Jurkat, Clone E6-1 (cell line): ENCODE measurements at regions not wholly inside any gene's neighbourhood (a gene's known extent, or its start where the extent isn't known, plus 50 kb on each side); places are given as distances from the start of the nearest gene placed in this dataset.
"Not testable (repeated sequence)": the region's sequence is repeated elsewhere in the genome, so short reads cannot be mapped to it uniquely, and the experiment has no call there.

Experiments used
- DNase-seq: peaks from one replicate; pipeline ENCODE4 v3.0.0-alpha.2; 2011; ENCODE audit warnings: low read depth, low spot score
- H3K4me3 ChIP-seq: 2 replicates; pipeline ENCODE4 v1.5.1; 2011; ENCODE audit warnings: mild to moderate bottlenecking, low read length, control low read depth, moderate library complexity

DNA sequence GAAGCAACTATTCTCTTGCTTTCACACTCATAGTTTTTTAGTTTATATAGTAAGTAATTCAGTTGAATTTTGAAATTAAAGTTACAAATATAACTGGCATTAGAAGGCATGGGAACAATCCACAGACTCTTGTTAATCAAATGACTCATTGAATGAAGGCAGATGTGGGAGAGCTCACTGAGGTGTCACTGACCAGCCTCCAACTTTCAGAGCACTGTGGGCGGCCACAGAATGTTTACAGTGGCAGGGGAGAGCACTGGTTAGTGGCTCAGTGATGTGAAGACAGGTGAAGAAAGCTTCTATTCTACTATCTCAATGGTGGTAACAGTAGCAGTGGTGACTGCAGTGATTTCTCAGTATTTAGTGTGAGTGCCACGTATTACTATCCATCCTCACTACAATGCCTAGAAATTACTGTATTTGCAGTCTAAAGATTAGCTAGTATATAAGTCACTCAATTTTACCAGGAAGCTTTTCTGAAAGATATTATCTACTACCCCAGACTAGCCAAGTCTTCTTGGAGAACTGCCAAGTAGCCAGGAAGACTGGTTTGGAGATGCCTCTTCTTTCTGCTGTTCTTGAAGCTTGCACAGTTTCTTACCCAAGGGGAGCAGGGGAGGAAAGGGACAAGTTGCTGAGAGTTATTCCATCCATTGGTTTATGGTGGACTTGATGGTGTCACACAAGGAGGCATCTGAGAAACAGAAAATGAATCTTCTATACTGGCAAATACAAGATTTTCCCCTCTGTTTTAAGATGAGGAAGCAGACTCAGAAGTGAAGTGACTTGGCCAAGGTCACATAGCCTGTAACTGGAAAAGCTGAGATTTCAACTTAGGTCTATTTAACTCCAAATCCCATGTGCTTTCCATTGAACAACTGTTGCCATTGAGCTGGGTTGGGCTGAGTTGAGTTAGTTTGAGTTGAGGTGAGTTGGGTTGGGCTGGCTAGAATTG lies 231.2 kb downstream of the ANKRD60 start:
- no peak for DNase-seq
- no peak overlapping the region for H3K4me3 ChIP-seq

DNA sequence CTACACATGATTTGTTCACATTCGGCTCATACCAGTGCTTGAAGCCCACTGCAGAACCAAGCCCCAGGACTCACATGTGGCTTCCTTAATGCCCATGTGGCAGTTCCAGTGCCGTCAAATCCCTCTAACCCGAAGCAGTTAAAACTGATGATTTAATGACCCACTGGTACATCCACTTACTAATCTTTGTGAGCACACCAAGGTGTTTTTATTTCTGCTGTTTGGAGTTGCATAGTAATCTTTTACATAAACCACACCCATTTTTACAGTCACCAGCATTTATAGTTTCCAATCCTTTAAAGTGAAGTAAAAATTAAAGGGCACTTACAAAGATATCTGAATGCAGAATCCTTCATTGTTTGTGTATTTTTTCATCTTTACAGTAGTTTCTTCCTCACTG lies 232.0 kb downstream of the ANKRD60 start:
- H3K4me3 ChIP-seq = no peak overlapping the region
- no peak for DNase-seq

DNA sequence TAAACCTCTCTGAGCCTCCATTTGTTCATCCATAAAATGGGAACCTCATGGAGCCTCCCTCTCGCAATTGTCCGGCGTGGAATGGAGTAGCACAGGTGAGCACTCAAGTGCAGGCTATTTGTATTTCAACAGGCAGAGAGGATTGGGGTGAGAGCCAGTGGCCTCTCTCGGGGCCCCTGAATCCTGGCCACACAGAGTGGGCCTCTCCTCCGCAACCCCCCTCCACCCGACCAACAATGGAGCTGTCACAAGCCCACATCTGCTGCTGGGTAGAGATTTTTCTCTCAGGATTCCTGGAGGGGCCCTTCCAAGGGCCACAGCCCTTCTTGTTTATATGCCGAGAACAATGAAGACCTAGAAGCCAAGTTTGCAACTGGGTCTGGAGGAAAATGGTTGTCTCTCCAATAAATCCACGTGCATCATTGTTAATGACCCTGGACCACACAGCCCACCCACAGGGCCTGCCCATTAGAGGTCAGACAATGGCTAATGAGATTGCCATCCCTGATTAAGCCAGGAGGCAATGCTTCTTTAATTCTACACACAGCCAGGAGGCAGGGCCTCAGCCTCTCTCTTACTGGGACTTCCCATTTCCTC lies 233.0 kb downstream of the ANKRD60 start:
- DNase-seq = no peak

DNA sequence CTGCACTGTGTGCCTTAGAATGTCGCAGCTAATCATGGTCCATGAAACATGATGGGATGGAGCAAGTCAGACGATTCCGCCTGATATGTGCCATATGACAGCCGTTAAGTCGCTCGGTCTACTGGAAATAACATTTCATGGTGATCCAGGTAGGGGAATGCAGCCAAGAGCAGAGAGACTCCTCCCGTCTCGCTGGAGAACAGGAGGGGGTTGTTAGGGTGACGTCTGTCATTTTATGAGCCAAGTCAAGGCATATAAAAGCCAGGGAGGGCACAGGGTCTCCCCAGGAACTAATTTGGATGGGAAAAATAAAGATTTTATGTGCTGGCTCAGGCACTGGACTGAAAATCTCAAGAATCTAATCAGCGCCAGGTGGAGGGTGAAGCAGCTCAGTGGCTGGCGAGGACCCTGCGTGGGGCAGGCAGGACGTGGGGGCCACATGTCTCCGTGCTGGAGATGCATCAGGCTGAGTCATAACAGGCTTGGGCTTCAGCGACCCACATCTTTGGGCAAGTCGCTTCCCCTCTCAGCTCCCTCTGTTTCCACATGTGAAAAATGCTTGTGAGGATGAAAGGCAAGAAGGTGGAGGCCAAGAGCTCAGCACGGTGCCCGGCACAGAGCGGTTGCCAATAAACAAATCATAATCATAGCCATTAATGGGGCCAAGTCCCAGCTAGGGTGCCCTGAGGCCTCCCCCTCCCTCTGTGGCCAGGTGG lies 234.6 kb downstream of the ANKRD60 start:
- no peak overlapping the region for H3K4me3 ChIP-seq
- no peak for DNase-seq

More for the DNA sequence above, 233.0 kb downstream of the ANKRD60 start:
- H3K4me3 ChIP-seq = no peak overlapping the region

DNA sequence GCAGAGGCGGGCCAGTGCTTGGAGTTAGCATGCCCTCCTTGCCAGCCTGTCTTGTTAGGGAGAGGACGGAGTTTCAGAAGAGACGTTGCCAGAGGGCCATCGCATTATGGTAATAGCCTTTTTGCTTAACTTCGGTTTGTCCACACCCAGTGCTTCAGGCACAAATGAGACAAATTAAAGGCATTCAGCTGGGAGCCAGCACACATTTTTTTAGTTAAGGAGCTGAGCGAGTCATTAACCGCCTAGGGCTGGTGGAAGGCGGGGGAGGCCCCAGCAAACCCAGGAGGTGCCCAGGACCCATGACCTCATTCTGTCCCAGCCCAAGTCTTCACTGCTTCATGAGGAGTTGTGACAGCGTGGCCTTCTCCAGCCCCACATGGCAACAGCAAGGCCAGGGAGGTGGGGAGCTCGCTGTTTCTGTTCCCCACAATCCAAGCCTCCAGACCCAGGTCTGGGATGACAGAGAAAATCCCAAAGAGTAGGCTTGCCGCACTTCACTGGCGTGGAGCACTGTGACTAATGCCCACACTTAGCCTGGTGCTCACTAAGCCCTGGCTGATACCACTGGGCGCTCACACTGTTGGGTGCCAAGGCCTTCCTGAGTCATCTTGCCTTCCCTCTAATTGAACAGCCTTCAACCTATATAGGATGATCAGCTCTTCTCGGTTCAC lies 237.1 kb downstream of the ANKRD60 start:
- no peak overlapping the region for H3K4me3 ChIP-seq
- DNase-seq = no peak

DNA sequence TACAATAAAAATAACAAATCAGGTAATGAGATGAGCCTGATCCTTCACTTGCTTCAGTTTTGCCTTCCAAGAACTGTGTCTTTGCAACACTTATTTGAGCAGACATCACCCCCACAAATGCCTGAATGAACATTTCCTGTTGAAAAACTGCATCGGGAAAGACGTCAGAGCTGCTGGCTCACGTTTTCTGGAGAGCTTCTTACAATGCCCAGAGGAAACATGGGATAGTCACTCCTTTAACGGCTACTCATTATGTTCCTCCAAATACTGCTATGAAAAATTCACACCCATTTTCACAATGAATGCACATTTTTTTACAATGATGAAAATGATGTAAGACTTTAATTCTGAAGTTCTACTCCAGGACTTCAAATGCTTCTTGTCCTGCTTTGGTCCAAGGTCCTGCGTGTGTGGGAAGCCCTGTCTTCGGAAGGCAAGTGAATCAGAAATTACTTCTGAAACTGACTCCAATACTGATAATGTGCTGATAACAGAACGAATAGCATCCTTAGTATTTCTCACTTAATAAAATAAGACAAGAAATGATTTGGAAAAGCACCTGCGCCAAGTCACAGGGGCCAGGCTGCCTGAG lies 238.0 kb downstream of the ANKRD60 start:
- DNase-seq = no peak
- no peak overlapping the region for H3K4me3 ChIP-seq

DNA sequence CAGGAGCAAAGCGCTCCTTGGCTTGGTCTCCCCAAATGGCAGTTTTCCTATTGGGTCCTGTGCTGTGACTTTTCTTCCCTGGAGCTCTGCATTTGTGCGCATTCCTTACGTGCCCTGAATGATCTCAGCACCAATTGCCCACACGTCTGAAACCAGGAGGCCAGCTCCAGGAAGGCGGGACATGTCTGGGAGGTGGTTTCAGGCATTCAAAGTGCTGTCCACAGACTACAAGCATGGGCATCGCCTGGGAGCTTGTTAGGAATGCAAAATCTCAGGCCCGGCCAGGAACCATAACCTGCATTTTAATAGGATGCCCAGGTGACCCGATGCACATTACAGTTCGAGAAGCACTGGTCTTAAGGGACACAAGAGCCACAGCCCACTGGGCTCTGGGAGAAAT lies 239.6 kb downstream of the ANKRD60 start:
- no peak for DNase-seq
- no peak overlapping the region for H3K4me3 ChIP-seq

DNA sequence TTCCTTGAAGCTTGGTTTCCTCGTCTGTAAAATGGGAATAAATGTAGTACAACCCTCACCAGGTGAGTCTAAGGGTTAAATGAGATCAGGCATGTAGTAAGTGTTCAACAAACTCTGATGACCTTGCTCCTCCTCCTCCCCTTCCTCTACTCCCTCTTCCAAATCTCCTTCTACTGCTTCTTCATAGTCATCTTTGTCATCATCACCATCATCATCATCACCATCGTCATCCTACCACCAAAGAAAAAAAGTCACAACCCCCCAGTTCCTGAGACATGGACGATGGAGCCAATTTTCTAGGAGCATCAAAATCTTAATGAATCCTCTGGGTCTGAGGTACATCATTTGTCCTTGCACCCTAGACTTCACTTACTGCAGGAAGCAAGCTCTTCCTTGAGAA lies 240.0 kb downstream of the ANKRD60 start:
- no peak overlapping the region for H3K4me3 ChIP-seq
- no peak for DNase-seq

DNA sequence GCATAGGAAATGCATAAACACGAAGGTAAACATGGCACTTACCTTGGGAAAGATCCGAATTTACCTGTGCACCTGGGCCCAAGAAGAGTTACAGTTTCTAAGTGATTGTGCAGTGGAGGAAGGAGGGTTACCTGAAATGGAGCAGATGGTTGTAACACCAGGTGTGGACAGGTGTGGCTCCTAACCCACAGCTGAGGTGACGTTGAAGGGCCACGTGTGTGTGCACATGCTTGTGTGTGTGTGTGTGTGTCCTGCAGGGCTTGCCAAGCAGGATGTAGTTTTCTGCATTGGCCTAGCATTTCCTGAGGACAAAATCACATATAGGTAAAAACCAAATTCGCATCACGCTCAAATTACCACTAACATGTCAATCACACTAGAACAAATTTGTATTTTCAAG lies 240.8 kb downstream of the ANKRD60 start:
- DNase-seq = no peak
- no peak overlapping the region for H3K4me3 ChIP-seq

DNA sequence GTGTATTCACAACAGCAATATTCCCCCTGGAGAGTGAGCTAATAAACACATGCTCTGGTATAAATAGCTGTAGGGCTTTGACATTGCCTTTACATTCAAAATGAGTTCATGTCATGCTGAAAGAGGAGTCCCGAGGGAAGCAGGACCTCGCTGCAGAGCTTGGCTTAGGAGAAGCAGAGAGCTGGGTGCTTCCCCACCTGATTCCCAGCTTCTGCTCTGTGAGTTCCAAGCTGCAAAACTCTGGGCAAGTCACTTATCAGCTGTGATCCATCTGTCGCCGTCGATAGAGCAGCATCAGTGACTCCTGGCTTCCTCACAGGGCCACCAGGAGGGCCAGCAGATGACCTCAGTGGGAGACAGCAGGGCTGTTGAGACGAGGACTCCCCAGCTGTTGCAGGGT lies 241.8 kb downstream of the ANKRD60 start:
- DNase-seq = no peak
- no peak overlapping the region for H3K4me3 ChIP-seq

DNA sequence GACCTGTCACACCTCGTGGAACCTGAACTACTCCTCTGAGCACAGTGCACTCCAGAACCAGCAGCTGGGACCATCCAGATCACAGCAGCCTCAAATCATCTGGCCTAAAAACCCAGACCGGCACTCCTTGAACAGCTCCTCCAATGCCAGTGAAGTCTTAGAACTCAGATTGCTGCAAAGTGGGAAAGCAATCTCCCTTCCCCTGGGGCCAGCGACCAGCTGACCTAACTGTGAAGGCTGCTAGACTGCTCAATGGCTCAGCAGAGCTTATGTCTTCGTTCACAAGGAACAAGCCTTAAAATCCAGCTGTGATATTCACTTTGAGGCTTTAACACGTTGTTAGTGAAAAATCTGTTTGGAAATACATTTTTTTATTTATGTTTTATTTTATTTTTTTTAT lies 243.2 kb downstream of the ANKRD60 start:
- DNase-seq = no peak
- H3K4me3 ChIP-seq = no peak overlapping the region

DNA sequence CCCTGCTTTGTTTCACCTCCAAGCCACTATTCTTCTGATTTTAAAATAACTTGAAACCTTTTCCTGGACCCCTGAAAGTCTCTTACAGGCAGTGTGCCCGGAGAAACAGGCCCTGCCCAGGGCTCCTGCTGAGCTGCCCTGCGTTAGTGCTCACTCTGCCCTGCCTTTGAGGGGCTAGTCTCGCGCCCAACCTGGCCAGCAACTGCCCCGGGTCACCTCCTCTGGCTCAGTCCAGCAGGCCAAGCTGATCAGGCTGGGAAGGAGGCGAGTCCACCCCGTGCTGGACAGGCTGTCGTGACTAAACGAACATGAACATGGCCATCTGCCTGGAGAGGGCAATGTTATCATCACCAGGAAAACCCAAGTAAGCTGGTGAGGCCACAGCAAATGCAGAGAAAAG lies 245.4 kb downstream of the ANKRD60 start:
- no peak overlapping the region for H3K4me3 ChIP-seq
- DNase-seq = no peak

DNA sequence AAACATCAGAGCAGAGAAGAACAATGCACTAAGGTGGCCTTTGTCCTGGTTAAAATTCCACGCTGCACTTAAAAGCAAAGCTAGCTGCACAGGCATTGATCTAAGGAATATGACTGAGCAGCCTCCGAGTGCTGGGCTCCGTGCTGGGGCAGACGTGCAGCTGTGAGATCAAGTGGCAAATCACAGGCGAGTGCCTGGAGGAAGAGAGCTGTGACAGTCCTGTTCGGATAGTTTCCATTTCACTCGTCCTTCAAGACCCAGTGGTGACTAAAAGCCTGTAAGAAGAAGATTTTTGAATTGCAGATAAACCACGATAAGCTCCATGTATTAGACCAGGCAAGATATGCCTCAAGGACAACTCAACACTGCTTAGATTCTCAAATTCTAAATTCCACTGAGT lies 247.9 kb downstream of the ANKRD60 start:
- DNase-seq = peak; percentile 62
- H3K4me3 ChIP-seq = no peak overlapping the region

DNA sequence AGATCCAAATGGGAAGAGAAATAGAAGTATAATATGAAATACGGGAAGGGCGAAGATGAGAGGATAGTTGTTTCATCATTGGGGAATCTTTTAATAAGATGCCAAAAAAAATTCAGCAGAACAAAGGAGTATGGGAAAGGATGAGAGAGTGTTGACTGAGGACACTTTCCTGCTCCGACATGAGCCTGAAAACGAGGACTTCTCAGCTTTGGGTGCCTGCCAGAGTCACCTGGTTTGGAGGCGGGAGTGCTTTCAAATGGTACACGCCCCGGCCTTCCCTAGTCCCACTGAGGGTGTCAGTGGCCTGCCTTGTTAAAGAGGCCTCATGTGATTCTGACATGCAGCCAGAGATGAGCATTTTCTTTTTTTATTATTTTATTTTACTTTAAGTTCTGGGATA lies 250.9 kb downstream of the ANKRD60 start:
- DNase-seq = no peak
- no peak overlapping the region for H3K4me3 ChIP-seq

DNA sequence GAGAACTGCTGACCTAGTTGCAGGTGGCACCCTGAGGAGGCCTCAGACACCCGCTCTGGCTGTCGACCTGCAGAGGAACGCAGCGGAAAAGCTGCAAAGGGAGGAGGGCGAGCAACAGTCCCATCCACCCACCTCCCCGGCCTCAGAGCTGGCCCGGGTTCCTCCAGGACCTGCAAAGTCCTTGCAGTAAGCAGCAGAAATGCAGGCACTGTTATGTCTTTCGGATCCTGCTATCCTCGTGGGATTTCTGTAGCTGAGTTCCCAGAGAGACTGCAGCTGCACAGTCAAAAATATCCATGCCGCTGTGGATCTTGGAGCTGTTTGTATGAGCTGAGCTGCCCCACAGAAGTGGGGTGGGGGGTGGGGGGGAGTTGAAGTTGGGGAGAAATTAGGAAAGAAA lies 251.3 kb downstream of the ANKRD60 start:
- no peak for DNase-seq
- H3K4me3 ChIP-seq = no peak overlapping the region

DNA sequence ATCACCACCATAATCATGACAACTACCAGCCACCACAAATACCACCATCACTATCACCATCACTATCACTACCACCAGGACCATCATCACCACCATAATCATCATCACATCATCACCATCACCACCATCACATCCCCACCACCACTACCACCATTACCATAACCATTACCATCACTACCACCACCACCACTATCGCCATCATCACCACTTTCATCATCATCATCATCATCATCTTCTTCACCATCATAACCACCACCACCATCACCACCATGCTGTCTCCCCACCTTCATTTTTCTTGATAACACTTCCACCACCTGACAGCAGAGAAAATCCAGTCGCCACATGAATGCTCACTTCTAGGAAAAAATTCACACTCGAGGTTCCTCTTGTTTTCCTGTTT lies 253.6 kb downstream of the ANKRD60 start:
- no peak for DNase-seq

DNA sequence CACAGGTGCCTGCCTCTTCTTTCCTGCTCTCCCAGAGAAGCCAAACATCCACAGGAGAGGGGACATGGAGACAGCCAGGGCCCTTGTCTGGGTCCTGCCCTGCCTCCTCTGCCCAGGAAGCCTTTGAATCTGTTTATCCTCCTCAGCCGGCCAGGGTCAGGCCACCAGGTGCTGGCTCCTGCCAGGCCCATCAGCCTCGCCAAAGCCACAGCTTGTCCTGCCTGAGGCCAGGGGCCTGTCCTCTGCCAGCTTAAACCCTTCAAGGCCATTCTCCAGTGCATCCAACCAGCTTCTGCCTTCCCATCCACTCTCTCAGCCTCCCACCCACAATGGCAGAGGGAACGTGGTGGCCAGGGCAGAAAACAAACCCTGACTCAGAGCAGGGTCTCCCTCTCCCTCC lies 254.6 kb downstream of the ANKRD60 start:
- DNase-seq = no peak
- no peak overlapping the region for H3K4me3 ChIP-seq

More for the DNA sequence above, 253.6 kb downstream of the ANKRD60 start:
- H3K4me3 ChIP-seq = no peak overlapping the region

DNA sequence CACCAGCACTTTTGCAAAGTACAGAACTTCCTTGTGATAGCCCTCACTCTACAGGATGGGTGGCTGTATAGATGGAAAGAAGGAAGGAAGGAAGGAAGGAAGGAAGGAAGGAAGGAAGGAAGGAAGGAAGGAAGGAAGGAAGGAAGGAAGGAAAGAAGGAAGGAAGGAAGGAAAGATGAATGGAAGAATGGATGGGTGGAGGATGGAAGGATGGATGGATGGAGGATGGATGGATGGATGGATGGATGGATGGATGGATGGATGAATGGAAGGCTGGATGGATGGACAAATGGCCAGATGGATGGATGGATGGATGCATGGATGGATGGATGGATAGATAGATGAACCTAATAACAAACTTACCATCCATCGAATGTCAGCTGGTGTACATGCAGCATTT lies 256.9 kb downstream of the ANKRD60 start:
- DNase-seq, H3K4me3 ChIP-seq: not testable (repeated sequence)

DNA sequence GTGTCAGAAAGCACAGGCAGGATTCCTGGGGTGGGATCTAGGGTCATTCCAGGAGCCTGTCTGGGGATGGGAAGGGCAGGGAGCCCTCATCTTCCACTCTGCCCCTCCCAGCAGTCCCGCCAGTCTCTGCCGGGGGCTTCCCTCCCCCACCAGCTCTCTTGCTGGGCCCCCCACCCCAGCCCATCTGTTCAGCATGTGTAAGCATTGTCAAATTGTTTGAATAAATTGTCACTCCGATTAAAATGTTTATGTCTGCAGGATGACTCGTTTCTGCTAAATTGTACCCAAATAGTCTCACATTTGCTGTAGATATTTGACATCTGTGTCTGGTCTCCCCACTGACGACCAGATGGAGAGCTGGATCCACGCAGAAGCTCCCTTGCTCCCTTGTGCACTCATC lies 257.6 kb downstream of the ANKRD60 start:
- DNase-seq = no peak
- H3K4me3 ChIP-seq = no peak overlapping the region
